Muscle layer of colon (tissue), 2 donors: ENCODE measurements at regions not wholly inside any gene's neighbourhood (a gene's known extent, or its start where the extent isn't known, plus 50 kb on each side); places are given as distances from the start of the nearest gene placed in this dataset.
"Not testable (repeated sequence)": the region's sequence is repeated elsewhere in the genome, so short reads cannot be mapped to it uniquely, and the experiment has no call there.

ENCODE experiments used
- H3K27ac ChIP-seq: one replicate; pipeline ENCODE4 v1.7.0; 2013; ENCODE audit warnings: low read depth, mild to moderate bottlenecking, low read length, moderate library complexity
- H3K27me3 ChIP-seq, 2 donors: one replicate each; pipeline ENCODE4 v1.7.0; 2013; ENCODE audit warnings: low read length in 2 of 2, mild to moderate bottlenecking in 2 of 2; ENCODE audit not compliant: insufficient read depth in 2 of 2, control insufficient read depth in 1 of 2
- H3K36me3 ChIP-seq: one replicate; pipeline ENCODE4 v1.7.0; 2013; ENCODE audit warnings: mild to moderate bottlenecking, low read length; ENCODE audit not compliant: insufficient read depth
- H3K4me1 ChIP-seq: one replicate; pipeline ENCODE4 v1.7.0; 2013; ENCODE audit warnings: mild to moderate bottlenecking, low read length; ENCODE audit not compliant: insufficient read depth
- H3K4me3 ChIP-seq, 2 donors: one replicate each; pipeline ENCODE4 v1.7.0; 2013; ENCODE audit warnings: low read length in 2 of 2, low read depth in 1 of 2, mild to moderate bottlenecking in 1 of 2, moderate library complexity in 1 of 2
- H3K9ac ChIP-seq: one replicate; pipeline ENCODE4 v1.7.0; 2013; ENCODE audit warnings: low read length
- H3K9me3 ChIP-seq: one replicate; pipeline ENCODE4 v1.7.0; 2013; ENCODE audit warnings: mild to moderate bottlenecking, low read length
- donor health status: abdominal sarcoma.
- donor health status: Adenocarcinoma of cecum.

DNA sequence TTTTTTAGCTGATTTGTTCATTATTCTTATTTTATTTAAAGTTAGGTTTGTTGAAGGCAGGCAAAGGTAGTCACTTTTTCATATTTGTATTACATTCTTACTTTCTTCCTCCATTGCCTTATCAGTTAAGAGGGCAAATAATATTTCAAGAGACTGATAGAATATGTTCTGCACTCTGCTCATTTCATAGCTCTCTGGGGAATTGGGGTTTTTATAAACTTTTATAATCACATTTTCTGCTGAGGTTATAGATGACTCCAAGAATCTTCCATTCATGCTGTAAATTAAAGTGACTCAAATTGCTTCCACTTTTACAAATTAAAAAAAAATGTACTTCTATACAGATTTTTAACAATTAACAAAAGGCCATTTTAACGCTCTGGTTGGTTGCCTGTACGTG is 142.9 kb upstream of the PLGLB2 start:
- not testable (repeated sequence) for H3K4me1 ChIP-seq, H3K4me3 ChIP-seq, H3K9me3 ChIP-seq, H3K9ac ChIP-seq, H3K27me3 ChIP-seq, H3K36me3 ChIP-seq, H3K27ac ChIP-seq

DNA sequence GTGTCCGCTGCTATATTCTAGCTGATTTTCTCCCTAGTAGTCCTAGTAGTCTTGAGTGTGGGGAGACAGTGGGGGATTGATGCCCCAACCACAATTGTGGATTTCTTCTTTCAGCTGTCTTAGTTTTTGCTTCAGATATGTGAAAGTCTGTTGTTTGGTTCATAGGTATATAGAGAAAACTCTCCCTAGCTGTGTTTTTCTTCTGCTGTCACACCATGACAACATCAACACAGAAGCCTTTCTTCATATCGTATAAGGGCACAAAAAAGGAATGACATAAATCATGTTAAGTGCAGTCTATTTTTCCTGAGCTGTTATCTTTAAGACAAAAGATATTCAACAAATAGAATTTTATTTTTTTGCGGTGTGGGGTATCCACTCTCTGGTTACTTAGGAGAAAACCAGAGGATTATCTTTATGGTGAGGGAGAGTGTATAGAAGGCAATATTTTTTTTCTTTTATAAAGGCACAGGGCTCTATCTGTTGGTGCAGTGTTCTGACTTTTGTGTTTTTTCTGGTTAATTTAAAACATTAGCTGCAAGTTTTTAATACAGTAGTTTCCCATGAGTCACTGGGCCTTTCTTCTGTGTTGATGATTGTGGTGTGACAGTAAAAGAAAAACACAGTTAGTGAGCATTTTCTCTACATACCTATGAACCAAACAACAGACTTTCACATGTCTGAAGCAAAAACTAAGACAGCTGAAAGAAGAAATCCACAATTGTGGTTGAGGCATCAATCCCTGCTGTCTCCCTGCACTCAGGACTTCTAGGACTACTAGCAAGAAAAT is 139.3 kb upstream of the PLGLB2 start:
- not testable (repeated sequence) for H3K4me3 ChIP-seq, H3K9me3 ChIP-seq, H3K9ac ChIP-seq, H3K27ac ChIP-seq, H3K36me3 ChIP-seq, H3K4me1 ChIP-seq, H3K27me3 ChIP-seq

DNA sequence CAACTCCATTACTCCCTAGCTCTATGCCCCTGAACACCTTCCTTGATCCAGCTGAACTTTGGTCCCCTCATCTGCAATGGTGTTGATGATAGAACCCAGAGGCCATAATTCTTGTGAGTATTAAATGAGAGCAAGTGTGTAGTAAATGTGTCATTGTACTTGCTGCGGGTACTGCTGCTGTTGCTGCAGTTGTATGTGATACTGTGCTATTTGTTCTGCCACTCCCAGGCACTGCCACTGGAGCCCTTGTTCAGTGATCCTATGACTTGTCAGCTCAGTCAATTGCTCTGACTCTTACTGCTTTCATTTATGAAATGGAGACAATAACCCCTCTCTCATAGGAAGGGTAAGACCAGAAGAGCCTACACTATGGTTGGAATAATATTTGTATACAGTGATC is 136.9 kb upstream of the PLGLB2 start:
- not testable (repeated sequence) for H3K4me1 ChIP-seq, H3K4me3 ChIP-seq, H3K9me3 ChIP-seq, H3K36me3 ChIP-seq, H3K27ac ChIP-seq, H3K27me3 ChIP-seq, H3K9ac ChIP-seq

DNA sequence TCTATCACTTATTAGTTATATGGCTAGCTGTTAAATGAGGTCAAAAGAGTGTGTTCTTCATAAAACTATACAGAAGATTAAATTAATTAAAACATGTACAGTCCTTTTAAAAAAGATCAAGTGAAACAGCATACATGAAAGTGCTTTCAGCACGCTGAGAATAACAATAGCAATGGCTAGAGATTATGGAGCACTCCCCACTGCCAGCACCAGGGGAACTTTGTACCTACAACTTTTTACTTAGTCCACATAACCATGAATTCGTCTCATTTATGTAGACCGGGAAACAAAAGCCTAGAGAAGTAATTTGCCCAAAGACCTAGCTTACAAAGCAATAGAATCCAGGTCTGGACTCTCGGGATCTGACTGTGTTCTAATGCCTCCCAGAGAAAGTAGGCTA is 136.5 kb upstream of the PLGLB2 start:
- not testable (repeated sequence) for H3K27me3 ChIP-seq, H3K36me3 ChIP-seq, H3K9me3 ChIP-seq, H3K4me1 ChIP-seq, H3K27ac ChIP-seq, H3K9ac ChIP-seq, H3K4me3 ChIP-seq

DNA sequence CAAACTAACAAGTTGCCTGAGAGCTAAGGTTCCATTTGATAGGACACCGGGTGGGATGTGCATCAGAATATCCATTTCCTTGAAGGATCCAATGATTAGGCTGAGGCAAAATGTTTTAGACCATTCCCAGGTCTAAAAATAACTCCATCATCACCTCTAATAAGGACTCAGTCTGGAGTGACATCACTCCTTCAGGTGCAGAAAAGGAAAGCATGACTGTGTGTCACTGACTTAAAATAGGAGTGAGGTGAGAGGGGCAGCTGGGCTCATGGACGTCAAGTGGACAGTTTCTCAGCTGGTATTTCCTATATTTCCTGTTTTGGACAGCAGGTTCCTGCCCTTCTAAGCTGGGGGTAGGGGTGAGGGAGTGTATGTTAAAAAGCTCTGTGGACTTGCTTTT is 135.9 kb upstream of the PLGLB2 start:
- not testable (repeated sequence) for H3K36me3 ChIP-seq, H3K9me3 ChIP-seq, H3K4me3 ChIP-seq, H3K4me1 ChIP-seq, H3K27ac ChIP-seq, H3K9ac ChIP-seq, H3K27me3 ChIP-seq

DNA sequence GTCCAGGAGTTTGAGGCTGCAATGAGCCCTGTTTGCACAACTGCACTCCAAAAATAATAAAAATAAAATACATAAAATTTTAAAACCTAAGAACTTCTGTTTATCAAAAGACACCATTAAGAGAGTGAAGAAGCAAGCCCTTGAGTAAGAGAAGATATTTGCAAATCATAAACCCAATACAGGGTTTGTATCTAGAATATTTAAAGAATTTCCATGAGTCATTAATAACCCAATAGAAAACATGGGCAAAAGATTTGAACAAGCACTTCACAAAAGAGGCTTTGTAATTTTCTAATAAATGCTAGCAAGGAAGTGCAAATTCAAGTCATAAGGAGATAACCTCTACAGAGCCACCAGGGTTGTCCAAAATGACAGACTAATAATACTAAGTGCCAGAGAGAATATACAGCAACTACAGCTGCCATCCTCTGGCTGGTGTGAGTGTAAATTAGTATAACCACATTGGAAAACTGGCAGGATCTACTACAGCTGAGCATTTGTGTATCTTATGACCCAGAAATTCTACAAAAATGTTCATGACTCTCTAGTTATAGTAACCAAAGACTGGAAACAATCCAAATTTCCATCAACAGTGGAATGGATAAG is 133.0 kb upstream of the PLGLB2 start:
- not testable (repeated sequence) for H3K27ac ChIP-seq, H3K9ac ChIP-seq, H3K27me3 ChIP-seq, H3K4me3 ChIP-seq, H3K9me3 ChIP-seq, H3K4me1 ChIP-seq, H3K36me3 ChIP-seq

DNA sequence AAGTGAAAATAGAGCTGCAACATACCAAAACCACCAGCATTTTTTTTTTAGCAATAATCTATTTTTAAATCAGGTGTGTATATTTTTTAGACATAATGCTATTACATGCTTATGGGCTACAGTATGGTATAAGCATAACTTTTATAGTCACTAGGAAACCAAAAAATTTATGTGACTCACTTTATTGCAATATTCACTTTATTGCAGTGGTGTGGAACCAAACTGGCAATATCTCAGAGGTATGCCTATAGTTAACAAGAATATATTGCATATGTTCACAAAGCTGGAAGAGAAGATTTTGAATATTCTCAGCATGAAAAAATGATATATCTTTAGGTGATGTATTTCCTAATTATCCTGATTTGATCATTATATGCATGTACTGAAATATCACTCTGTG is 128.8 kb upstream of the PLGLB2 start:
- not testable (repeated sequence) for H3K9me3 ChIP-seq, H3K27me3 ChIP-seq, H3K4me1 ChIP-seq, H3K4me3 ChIP-seq, H3K9ac ChIP-seq, H3K27ac ChIP-seq, H3K36me3 ChIP-seq

DNA sequence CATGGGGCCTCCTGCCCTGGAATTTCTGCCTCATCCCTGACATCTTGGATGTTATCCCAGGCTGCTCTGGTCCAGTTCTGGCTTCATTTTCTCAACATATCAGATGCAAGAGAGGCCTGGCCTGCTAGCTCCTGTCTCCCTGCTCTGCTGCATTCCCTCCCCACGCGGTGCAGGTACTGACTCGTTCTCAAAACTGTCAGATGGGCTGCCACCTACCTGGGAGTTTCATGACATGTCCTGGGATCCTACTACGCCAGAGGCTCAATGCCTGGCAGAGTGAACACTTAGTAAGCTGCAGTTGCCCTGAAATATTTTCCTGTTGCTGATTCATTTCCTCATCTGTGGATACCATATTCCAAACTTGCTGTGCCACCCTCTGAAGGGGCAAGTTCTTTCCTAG is 126.7 kb upstream of the PLGLB2 start:
- H3K27me3 ChIP-seq, H3K4me1 ChIP-seq, H3K9me3 ChIP-seq, H3K36me3 ChIP-seq, H3K27ac ChIP-seq, H3K4me3 ChIP-seq, H3K9ac ChIP-seq: not testable (repeated sequence)

DNA sequence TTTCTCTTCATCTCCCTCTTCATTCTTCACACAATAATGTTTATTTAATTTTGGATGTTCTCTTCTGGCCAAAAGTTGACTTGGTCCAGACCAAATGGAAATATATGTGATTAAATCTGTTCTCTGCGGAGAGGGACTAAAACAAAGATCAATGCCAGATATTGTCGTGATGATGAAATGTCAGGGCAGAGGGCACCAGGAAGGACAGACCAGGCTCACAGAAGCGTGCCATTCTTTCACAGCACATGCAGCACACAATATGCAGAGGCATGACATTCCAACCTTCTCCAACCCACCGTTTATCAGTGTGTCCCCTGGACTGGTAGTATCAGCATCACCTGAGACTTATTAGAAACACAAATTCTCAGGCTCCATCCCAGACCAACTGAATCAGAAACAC is 125.2 kb upstream of the PLGLB2 start:
- not testable (repeated sequence) for H3K4me1 ChIP-seq, H3K27ac ChIP-seq, H3K9ac ChIP-seq, H3K9me3 ChIP-seq, H3K36me3 ChIP-seq, H3K27me3 ChIP-seq, H3K4me3 ChIP-seq

DNA sequence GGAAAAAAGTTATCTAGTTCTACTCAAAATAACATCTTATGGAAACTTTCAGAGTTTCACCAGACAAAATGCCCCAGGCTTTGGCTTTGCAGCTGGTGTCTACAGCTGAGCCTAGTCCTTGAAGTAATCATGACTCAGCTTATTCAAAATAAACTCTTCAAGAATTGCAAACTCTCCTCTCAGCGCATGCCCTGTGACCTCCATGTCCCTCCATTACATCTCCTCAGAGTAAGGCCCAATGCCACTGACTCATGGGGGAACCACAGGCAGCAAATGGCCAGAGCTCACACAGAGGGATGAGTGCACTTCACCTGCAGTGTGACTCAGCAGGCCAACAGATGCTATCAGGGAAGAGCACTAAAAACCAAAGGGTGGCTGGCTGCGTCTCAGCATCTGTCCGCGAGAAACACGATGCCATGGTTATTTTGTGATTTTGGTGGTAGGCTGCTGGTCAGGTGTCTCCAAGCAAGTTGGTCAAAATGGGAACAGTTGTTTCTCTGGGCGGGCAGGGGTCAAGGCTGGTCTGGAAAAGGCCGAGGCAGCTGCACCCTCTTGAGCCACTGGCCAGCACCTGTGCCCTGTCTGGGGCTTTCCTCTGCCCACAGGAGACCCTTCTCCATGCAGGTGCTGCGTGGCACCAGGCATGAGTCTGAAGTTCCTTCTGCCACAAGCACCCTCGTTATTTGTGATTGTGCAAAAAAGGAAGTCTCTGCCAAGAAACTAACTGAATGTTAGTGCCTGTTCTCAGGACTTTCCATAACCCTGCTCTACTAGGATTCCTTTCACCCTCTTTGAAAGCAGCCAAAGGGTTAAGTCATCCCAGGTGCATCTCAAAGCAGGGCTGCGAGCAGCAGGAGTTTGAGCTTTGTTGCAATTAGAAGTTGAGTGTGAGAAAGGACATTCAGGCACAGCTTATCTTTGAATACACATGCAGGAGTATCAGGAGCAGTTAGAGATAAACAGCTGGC is 118.1 kb upstream of the PLGLB2 start:
- H3K9me3 ChIP-seq, H3K4me1 ChIP-seq, H3K27ac ChIP-seq, H3K4me3 ChIP-seq, H3K9ac ChIP-seq, H3K27me3 ChIP-seq, H3K36me3 ChIP-seq: not testable (repeated sequence)

DNA sequence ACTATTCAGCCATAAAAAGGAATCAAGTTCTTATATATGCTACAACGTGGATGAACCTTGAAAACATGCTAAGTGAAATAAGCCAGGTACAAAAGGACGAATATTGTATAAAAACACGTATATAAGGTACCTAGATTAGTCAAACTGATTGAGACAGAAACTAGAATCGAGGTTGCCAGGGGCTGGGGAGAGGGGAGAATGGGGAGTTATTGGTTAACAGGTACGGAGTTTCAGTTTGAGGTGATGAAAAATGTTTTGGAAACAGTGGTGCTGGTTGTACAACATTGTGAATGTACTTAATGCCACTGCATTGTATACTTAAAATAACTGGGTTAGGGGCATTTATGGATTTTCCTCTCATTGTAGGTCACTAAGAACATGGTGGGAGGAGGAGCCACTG is 117.0 kb upstream of the PLGLB2 start:
- H3K4me1 ChIP-seq, H3K4me3 ChIP-seq, H3K27me3 ChIP-seq, H3K36me3 ChIP-seq, H3K27ac ChIP-seq, H3K9me3 ChIP-seq, H3K9ac ChIP-seq: not testable (repeated sequence)
